K562 (cell line): ENCODE measurements at regions not wholly inside any gene's neighbourhood (a gene's known extent, or its start where the extent isn't known, plus 50 kb on each side); places are given as distances from the start of the nearest gene placed in this dataset.

Experiments
- ASH1L ChIP-seq: fragments of 450-650 bp; IDR thresholded peaks from 2 replicates; pipeline ENCODE4 v1.6.1; 2018; ENCODE audit warnings: borderline replicate concordance, mild to moderate bottlenecking, low read depth; ENCODE audit not compliant: partially characterized antibody
- ETV6 ChIP-seq, 3 experiments: fragments of 150-350 bp in 1 of 3; sonication (generic) in 1 of 3; formaldehyde crosslinking in 1 of 3; IDR thresholded peaks; 2 replicates each; pipeline versions ENCODE4 v1.6.1 to v1.8.0; 2014 to 2022; ENCODE audit warnings: borderline replicate concordance in 2 of 3, low read depth in 2 of 3, antibody characterized with exemption in 1 of 3, low read length in 1 of 3, mild to moderate bottlenecking in 1 of 3, missing genetic modification reagents in 1 of 3
- HMBOX1 ChIP-seq: sonication (generic); IDR thresholded peaks from 2 replicates; pipeline ENCODE4 v1.6.1; 2016
- MLX ChIP-seq, 2 experiments: fragments of 450-650 bp in 1 of 2; sonication (generic) in 1 of 2; formaldehyde crosslinking; conservative IDR thresholded peaks; 2 replicates each; pipeline versions ENCODE4 v1.4.0 to v1.8.1; 2020 to 2022; ENCODE audit warnings: mild to moderate bottlenecking in 1 of 2, missing genetic modification reagents in 1 of 2
- NR2C2 ChIP-seq, 2 experiments: fragments of 200-800 bp in 1 of 2; sonication (Bioruptor generic) in 1 of 2; sonication (generic) in 1 of 2; formaldehyde crosslinking in 1 of 2; IDR thresholded peaks; 2 replicates each; pipeline versions ENCODE4 v1.6.1 to v1.8.0; 2016 to 2022; ENCODE audit warnings: mild to moderate bottlenecking in 1 of 2, missing compliant biosample characterization in 1 of 2, missing genetic modification characterization in 1 of 2, missing genetic modification reagents in 1 of 2
- REST ChIP-seq, 2 experiments: fragments of 450-650 bp; formaldehyde crosslinking in 1 of 2; IDR thresholded peaks; 2 replicates each; pipeline versions ENCODE4 v1.4.0 to v1.6.1; 2014 to 2020; ENCODE audit warnings: mild to moderate bottlenecking in 2 of 2, borderline replicate concordance in 1 of 2, low read depth in 1 of 2
- U2AF1 ChIP-seq: fragments of 200-400 bp; formaldehyde crosslinking; optimal IDR thresholded peaks from 2 replicates; pipeline ENCODE3; 2017; ENCODE audit warnings: mild to moderate bottlenecking, low read depth, low read length, moderate library complexity
- ZNF24 ChIP-seq: fragments of 450-650 bp; IDR thresholded peaks from 2 replicates; pipeline ENCODE4 v1.6.1; 2016
- ZNF449 ChIP-seq: fragments of 250-450 bp; sonication (Bioruptor Pico); IDR thresholded peaks from 2 replicates; pipeline ENCODE4 v1.8.0; 2022; ENCODE audit warnings: moderate library complexity, mild to moderate bottlenecking, inconsistent platforms

- TF ChIP-seq REST (IDR thresholded peaks at IDR 0.05; ENCODE audit: borderline replicate concordance) (no peak), REST (CRISPR knock-in tag; IDR thresholded peaks at IDR 0.05; ENCODE audit: low read depth) (no peak), ZNF449 (CRISPR knock-in tag) (no peak), ZNF24 (no peak), ETV6 (IDR thresholded peaks at IDR 0.05; ENCODE audit: borderline replicate concordance in 1 of 2, low read depth in 2 of 2, low read length in 1 of 2) (no peak), ETV6 (CRISPR knock-in tag; IDR thresholded peaks at IDR 0.05; ENCODE audit: borderline replicate concordance) (no peak), U2AF1 (no peak), HMBOX1 (no peak), MLX (CRISPR knock-in tag; conservative IDR thresholded peaks at IDR 0.05) (no peak), ASH1L (no peak), NR2C2 (CRISPR knock-in tag; IDR thresholded peaks at IDR 0.05) (no peak), NR2C2 (tag; IDR thresholded peaks at IDR 0.05) (no peak)
Observed at GRCh38 chr2:180058993-180059392, 51.9 kb upstream of the CWC22 start (continued).
